HepG2 (cell line): ENCODE measurements at regions not wholly inside any gene's neighbourhood (a gene's known extent, or its start where the extent isn't known, plus 50 kb on each side); places are given as distances from the start of the nearest gene placed in this dataset.
A peak's percentile ranks its signal among the peaks of the same experiment; 100 is the strongest.

Experiments used
- FOXA3 ChIP-seq: IDR thresholded peaks from 2 replicates; pipeline ENCODE4 v1.6.1; 2016; ENCODE audit warnings: missing genetic modification reagents, missing compliant biosample characterization
- FOXP1 ChIP-seq, 2 experiments: fragments of 450-650 bp in 1 of 2; IDR thresholded peaks; 2 replicates each; pipeline ENCODE4 v1.6.1; 2017 to 2018; ENCODE audit warnings: antibody characterized with exemption in 1 of 2
- GATAD2A ChIP-seq: IDR thresholded peaks from 2 replicates; pipeline ENCODE4 v1.6.1; 2016
- HDAC2 ChIP-seq: sonication (generic); formaldehyde crosslinking; IDR thresholded peaks from 2 replicates; pipeline ENCODE4 v1.4.0; 2020; ENCODE audit warnings: missing genetic modification reagents
- IKZF5 ChIP-seq: IDR thresholded peaks from 2 replicates; pipeline ENCODE4 v1.6.1; 2018; ENCODE audit warnings: missing genetic modification reagents, mild to moderate bottlenecking, missing compliant biosample characterization
- ISL2 ChIP-seq: sonication (generic); formaldehyde crosslinking; IDR thresholded peaks from 2 replicates; pipeline ENCODE4 v1.5.0; 2020; ENCODE audit warnings: missing genetic modification reagents
- ISX ChIP-seq: sonication (generic); formaldehyde crosslinking; conservative IDR thresholded peaks from 2 replicates; pipeline ENCODE4 v1.5.0; 2020; ENCODE audit warnings: missing genetic modification reagents
- KDM1A ChIP-seq: IDR thresholded peaks from 2 replicates; pipeline ENCODE4 v1.6.1; 2016; ENCODE audit warnings: missing compliant biosample characterization
- MIXL1 ChIP-seq: IDR thresholded peaks from 2 replicates; pipeline ENCODE4 v1.6.1; 2016
- PAX8 ChIP-seq: sonication (generic); formaldehyde crosslinking; IDR thresholded peaks from 2 replicates; pipeline ENCODE4 v1.8.0; 2022; ENCODE audit warnings: mild to moderate bottlenecking, missing genetic modification reagents, borderline replicate concordance
- PAXIP1 ChIP-seq: sonication (generic); formaldehyde crosslinking; conservative IDR thresholded peaks from 2 replicates; pipeline ENCODE4 v1.4.0; 2020; ENCODE audit warnings: mild to moderate bottlenecking, missing genetic modification reagents, moderate library complexity
- PBX3 ChIP-seq: sonication (generic); formaldehyde crosslinking; IDR thresholded peaks from 2 replicates; pipeline ENCODE4 v1.8.1; 2023; ENCODE audit warnings: missing genetic modification reagents, inconsistent platforms, borderline replicate concordance
- POGZ ChIP-seq: sonication (generic); formaldehyde crosslinking; IDR thresholded peaks from 2 replicates; pipeline ENCODE4 v1.4.0; 2020; ENCODE audit warnings: mild to moderate bottlenecking, missing genetic modification reagents
- TFAP4 ChIP-seq: sonication (generic); IDR thresholded peaks from 2 replicates; pipeline ENCODE4 v1.6.1; 2016; ENCODE audit warnings: low read depth, borderline replicate concordance
- TIGD3 ChIP-seq: sonication (generic); formaldehyde crosslinking; IDR thresholded peaks from 2 replicates; pipeline ENCODE4 v1.5.1; 2020; ENCODE audit warnings: mild to moderate bottlenecking, missing genetic modification reagents, borderline replicate concordance
- TOE1 ChIP-seq: sonication (generic); formaldehyde crosslinking; IDR thresholded peaks from 2 replicates; pipeline ENCODE4 v1.4.0; 2020; ENCODE audit warnings: mild to moderate bottlenecking, missing genetic modification reagents
- ZMAT3 ChIP-seq: sonication (generic); formaldehyde crosslinking; conservative IDR thresholded peaks from 2 replicates; pipeline ENCODE4 v1.7.0; 2021; ENCODE audit warnings: missing genetic modification reagents
- ZNF367 ChIP-seq: sonication (generic); formaldehyde crosslinking; IDR thresholded peaks from 2 replicates; pipeline ENCODE4 v1.4.0; 2020; ENCODE audit warnings: missing genetic modification reagents, borderline replicate concordance
- ZNF501 ChIP-seq: sonication (generic); formaldehyde crosslinking; IDR thresholded peaks from 2 replicates; pipeline ENCODE4 v1.5.1; 2020; ENCODE audit warnings: mild to moderate bottlenecking, moderate library complexity, missing genetic modification reagents
- ZNF549 ChIP-seq: sonication (generic); formaldehyde crosslinking; IDR thresholded peaks from 2 replicates; pipeline ENCODE4 v1.5.0; 2020; ENCODE audit warnings: missing genetic modification reagents
- ZNF768 ChIP-seq: sonication (generic); formaldehyde crosslinking; IDR thresholded peaks from 2 replicates; pipeline ENCODE4 v1.4.0; 2020; ENCODE audit warnings: missing genetic modification reagents

GRCh38 chr12:93085383-93086287 lies 156.5 kb upstream of the EEA1 start (continued):
- TF ChIP-seq PAXIP1 (CRISPR knock-in tag), result peak; percentile 45
- 0 out of 2 replicates have a peak, but pooled peaks have one; percentile 9 for TF ChIP-seq TFAP4
- no peak for TF ChIP-seq FOXP1 (IDR thresholded peaks at IDR 0.05)
- TF ChIP-seq FOXP1 (CRISPR knock-in tag; IDR thresholded peaks at IDR 0.05), result peak; percentile 42; the same call in 1 of the 2 replicates
- TF ChIP-seq ZNF367, result no peak
- TF ChIP-seq ZNF501 (CRISPR knock-in tag), result no peak
- TF ChIP-seq TOE1 (CRISPR knock-in tag), result no peak
- no peak for TF ChIP-seq PAX8 (CRISPR knock-in tag)
- peak; percentile 65 for TF ChIP-seq POGZ (CRISPR knock-in tag)
- TF ChIP-seq ZNF768, result no peak
- TF ChIP-seq HDAC2 (CRISPR knock-in tag), result peak; percentile 65
- peak; percentile 67 for TF ChIP-seq FOXA3
- TF ChIP-seq ZMAT3 (CRISPR knock-in tag), result no peak
- no peak for TF ChIP-seq TIGD3 (CRISPR knock-in tag)
- peak; percentile 55; the same call in 1 of the 2 replicates for TF ChIP-seq IKZF5 (CRISPR knock-in tag)
- peak; percentile 70 for TF ChIP-seq GATAD2A (CRISPR knock-in tag)
- TF ChIP-seq ISL2 (CRISPR knock-in tag), result peak; percentile 26; the same call in 1 of the 2 replicates
- peak; percentile 10; the same call in 1 of the 2 replicates for TF ChIP-seq MIXL1 (CRISPR knock-in tag)
- no peak for TF ChIP-seq ISX (CRISPR knock-in tag)
- no peak for TF ChIP-seq KDM1A
- no peak for TF ChIP-seq PBX3
- TF ChIP-seq ZNF549, result no peak
